GM19035 (cell line): ENCODE measurements at regions not wholly inside any gene's neighbourhood (a gene's known extent, or its start where the extent isn't known, plus 50 kb on each side); places are given as distances from the start of the nearest gene placed in this dataset.
A peak's percentile ranks its signal among the peaks of the same experiment; 100 is the strongest.
"Not testable (repeated sequence)": the region's sequence is repeated elsewhere in the genome, so short reads cannot be mapped to it uniquely, and the experiment has no call there.

Experiments
- ATAC-seq: cut with Tn5 transposase; IDR thresholded peaks from one replicate; pipeline ENCODE4 v1.9.1; 2021; ENCODE audit not compliant: unreplicated experiment

GRCh38 chr2:106293271-106293783 lies 99.2 kb upstream of the UXS1 start:
- no peak for ATAC-seq

DNA sequence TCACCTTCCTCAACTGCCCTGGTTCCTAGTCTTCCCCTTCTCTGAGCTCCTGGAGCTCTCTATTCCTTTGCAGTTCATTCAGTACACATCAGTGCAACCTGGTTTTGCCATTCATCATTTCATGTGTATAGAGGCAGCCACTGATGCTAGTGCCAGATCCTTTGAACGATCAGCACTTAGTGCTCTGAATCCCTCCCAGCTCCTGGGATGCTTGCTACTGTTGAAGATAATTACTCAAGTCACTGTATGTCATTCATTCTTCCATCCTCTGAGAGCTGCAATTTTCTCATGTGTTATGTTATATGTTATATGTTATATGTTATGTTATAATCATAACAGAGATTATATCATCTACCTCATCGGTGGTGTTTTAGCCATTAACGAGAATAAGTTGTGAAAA lies 98.5 kb upstream of the UXS1 start:
- no peak for ATAC-seq

- no peak for ATAC-seq
These were observed 94.8 kb upstream of the UXS1 start for GRCh38 chr2:106288873-106289272.

DNA sequence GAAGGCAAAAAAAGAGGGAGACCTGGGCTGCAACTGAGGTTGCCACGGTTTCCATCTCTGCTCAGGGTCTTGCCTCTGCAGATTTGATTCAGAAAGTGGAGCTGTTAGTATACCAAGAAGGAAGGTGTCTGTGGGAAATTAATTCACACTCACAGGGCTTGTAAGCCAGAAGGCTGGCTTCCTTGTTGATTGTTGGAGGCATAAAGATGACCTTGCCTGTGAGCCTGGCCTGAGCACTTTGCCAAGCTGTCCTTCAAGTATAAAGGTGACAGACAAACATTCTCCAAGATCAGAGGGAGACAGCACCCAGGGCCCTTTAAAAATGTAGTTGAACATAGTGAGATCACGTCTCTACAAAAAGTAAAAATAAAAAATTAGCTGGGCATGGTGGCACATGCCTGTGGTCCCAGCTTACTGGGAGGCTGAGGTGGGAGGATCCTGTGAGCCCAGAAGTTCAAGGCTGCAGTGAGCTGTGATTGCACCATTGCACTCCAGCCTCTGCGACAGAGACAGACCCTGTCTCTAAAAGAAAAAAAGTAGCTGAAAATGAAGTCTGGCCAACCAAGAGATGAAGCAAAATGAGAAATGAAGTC lies 91.2 kb upstream of the UXS1 start:
- no peak for ATAC-seq

GRCh38 chr2:106284691-106285202 lies 90.6 kb upstream of the UXS1 start:
- no peak for ATAC-seq

DNA sequence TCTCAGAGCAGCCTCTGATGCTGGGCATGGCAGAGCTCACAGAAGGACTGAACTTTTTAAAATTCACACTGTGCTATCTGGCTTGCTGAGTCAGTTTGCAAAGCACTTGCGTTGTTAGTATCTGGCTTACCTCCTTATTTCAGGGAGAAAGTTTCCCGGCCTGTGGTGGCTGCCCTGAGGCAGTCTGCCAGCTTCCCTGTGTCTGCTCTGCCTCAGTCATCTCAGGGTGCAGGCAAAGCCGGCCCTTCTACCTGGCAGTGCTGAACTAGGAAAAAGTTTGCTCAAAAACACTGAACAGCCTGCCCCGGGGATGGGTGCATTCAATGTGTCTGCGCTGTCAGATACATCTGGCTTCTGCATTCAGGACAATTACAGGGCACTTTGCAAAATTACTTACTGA lies 90.2 kb upstream of the UXS1 start:
- no peak for ATAC-seq

- not testable (repeated sequence) for ATAC-seq
These were observed 89.4 kb upstream of the UXS1 start for GRCh38 chr2:106283228-106284152.

DNA sequence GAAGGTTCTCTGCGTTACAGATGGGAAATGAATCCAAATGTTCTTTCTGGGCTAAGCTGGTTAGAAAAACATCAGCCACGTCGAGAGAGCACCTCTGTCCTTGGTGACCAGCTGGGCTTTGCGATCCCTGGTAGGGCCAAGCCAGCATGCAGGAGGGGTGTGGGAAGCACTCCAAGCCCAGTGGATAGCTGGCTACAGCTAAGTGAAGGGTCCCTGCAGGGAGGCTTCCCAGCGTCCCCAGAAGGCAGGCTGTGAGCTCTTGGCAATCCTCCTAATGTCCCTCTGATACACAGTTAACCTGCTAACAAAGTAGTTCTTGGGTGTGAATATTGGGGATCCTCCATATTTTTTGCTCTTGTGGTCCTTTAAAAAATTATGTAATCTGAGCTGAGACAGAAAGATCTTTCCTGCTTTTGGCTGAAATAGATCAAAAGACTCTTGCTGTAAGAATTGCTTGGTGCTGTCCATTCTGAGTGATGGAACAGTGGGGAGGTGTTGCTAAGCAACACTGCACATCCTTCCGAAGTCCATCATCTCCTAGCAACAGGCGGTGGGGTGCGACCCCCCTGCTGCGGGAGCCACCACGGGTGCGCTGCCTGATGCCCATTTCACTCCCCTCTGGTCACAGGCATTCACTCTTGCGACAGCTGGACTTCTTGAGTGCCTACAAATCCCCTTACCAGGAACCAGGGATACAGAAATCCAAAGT lies 88.5 kb upstream of the UXS1 start:
- no peak for ATAC-seq

DNA sequence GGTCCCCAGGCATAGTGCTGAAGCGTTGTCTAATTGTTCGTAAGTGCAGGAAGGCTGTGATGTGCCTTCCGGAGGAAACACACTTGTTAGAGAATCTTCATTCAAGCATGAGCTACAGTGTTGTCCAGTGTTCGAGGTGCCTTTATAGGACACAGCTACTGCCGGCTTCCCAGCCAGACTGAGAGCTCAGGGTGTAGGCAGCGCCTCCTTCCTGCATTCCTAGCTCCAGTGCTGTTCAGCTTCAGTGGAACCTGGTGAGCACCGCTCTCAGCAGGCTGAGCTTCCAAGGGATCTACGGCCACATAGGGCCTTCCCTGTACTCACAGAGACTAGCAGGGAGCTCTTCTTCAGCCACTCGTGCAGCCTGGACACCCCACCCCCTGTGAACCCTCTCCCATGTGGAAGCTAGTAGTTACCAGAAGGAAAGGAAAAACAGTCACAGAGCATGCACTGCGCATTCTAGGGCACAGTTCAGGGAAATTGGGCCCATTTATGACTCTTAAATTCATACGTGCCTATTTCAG lies 87.9 kb upstream of the UXS1 start:
- not testable (repeated sequence) for ATAC-seq

DNA sequence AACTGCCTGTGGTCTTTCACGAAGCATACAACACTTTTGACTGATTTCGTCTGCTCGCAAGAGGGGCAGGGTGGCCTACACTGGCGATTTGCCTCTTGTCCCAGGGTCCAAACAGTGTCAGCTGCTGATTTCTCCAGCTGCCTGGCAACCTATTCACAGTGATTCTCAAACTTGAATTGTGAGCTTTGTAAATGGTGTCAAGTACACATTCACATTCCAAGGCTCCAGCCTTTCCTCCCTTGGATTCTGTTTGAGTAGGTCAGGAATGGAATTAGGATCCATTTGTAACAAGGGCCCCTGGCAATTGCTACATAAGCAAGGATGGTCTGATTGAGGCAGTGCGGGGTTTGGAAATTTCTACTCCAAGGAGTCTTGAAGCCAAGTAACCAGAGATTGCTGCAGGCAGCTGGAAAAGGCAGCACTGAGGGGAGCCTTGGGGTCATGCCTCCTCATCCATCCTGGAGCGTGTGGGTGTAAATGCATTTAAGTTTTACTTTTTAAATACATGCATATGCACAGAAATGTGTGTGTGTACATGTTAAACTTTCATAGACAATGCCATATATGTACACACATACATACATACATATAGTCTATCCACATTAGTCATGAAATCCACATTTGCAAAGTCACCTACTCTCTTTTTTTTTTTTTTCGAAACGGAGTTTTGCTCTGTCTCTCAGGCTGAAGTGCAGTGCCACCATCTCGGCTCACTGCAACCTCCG lies 86.8 kb upstream of the UXS1 start:
- no peak for ATAC-seq

DNA sequence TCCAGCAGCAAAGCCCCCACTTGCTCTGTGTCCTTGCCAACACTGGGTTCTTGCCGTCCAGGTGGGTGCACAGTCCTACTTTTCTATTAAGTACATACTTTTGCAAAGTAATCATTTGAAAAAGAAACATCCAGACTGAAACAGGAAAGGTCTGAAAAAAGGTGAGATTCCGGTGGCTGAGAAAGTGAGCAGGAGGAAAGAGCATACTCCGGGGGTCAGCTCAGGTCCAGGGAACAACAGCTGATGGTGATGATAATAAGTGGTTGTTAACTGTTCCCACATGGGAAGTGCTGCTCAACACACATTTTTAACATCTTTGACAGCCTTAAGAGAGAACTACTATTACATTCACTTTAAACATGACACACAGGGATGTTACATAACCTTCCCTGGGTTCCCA lies 86.1 kb upstream of the UXS1 start:
- no peak for ATAC-seq

DNA sequence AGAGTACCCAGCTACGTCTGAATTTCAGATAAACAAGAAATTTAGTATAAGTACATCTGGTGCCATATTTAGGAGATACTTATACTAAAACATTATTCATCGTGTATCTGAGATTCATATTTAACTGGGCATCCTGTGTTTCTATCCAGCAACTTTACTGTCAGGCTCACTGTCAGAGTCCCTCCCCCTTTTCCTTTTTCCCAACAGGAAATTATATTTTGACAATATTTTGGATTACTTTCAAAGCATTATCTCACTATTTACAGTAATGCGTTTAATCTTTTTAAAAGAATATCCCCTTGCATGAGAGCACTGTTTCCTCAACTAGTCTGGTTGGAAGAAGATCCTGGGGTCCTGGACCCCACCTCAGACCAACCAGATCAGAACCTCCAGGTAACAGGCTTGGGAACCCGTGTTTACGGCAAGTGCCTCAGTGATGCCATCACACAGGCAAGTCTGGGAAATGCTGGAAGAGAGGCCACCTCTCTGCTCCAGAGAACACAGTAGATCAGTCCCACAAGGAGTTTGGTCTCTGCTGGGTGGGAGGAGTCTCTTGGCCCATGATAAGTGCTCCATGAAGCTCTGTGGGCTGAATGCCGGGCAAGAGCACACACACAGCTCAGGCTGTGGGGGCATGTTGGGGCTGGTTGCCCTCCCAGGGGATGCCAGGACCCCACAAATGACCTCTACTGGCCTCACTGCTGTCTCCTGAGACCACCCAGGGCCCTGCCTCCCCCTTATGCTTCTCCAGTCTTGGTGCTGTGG lies 84.2 kb upstream of the UXS1 start:
- no peak for ATAC-seq

DNA sequence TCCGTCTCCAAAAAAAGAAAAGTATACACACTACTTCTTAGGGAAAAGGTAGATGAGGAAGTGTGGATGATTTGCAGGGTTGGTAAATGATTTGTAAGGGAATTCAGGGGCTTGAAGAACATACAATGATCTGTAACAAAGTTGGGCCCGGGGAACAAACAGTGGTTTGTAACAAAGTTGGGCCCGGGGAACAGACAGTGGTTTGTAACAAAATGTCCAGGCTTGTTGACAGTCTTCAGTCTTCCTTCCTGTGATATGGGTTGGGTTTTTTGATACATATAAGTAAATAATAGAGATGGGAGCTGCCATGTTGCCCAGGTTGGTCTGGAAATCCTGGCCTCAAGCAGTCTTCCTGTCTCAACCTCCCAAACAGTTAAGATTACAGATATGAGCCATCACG lies 83.3 kb upstream of the UXS1 start:
- no peak for ATAC-seq

GRCh38 chr2:106275971-106276370 lies 81.9 kb upstream of the UXS1 start:
- ATAC-seq, result no peak

GRCh38 chr2:106274668-106275067 lies 80.6 kb upstream of the UXS1 start:
- no peak for ATAC-seq

DNA sequence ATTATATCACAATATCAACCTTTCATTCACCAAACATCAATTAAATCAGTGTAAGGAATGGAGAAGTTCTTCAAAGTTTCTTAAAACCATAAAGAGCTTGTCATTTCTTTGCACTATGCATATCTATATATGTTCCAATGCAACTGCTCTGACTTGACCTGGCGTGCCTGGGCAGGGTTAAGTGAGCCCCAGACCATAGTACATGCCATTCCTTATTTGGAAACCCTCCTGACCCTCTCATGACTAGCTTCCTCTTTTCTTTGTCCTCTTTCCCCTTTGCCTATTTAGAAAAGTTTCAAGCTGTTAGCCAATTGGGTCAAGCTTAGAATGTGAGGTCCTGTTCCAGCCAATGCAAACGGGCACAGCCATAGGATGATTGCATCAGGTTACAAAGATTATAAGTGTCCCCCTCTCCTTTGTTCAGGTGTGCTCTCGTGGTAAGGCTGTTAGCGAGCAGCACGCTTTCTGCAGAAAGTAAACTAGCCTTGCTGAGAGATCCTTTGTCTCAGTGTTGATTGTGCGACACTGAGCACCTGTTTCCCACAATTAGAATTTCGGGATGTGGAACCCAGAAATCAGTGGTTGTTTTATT lies 78.2 kb upstream of the UXS1 start:
- ATAC-seq, result no peak

DNA sequence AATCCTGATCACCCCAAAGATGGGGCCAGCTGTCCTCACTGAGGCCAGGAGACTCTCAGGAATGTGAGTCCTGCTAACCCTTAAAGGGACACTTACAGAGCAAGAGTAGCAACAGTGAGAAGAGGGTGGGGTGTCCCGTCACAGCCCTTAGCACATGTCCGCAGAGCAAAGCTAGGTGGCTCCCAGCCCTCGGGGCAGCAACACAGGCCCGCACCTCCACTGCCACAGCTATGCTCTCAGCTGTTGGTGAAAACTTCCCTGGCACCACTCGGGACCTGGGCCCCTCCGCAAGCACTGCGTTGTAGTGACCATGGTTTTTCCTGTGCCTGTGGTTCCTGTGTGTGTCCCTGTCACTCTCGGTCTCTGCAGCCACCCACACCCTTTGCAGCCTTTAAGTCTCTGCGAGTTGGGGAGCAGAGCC lies 76.4 kb upstream of the UXS1 start:
- no peak for ATAC-seq

GRCh38 chr2:106269591-106270291 lies 75.6 kb upstream of the UXS1 start:
- peak; percentile 79 for ATAC-seq

DNA sequence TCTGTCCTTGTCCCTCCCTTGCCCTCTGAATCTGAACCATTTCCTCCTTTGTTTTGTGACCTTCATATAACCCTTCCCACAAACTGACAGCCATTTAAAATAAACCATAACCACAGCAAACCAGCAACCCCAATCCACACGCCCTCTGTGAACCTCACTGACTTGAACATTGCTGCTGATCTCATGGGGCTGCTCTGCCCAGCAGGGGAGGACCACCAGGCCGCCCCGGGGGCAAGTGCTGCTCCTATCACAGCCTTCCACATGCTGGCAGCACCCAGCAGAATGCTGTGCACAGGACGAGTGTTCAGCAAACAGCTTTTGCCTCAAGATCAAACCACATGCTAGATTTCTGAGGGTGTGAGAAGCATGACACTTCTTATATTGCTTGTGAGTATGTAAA lies 73.9 kb upstream of the UXS1 start:
- no peak for ATAC-seq
